KBM-7 (cell line): ENCODE measurements at regions not wholly inside any gene's neighbourhood (a gene's known extent, or its start where the extent isn't known, plus 50 kb on each side); places are given as distances from the start of the nearest gene placed in this dataset.

ENCODE experiments used
- DNase-seq: peaks from one replicate; pipeline ENCODE4 v3.0.0-alpha.2; 2015
- in situ Hi-C: fragments of 300-500 bp; cut with MboI; formaldehyde crosslinking; loops from 2 replicates; pipeline ENCODE4 v1.14.3; 2020; ENCODE audit warnings: low sequenced_read_pairs, low pct_unique_long_range_greater_than_20kb, mixed read lengths

GRCh38 chr3:88209356-88209755, 59.6 kb downstream of the C3orf38 start:
- in situ Hi-C loops, result no loop called here
- no peak for DNase-seq

GRCh38 chr3:88211096-88211890, 61.5 kb downstream of the C3orf38 start:
- in situ Hi-C loops, result no loop called here
- no peak for DNase-seq

- DNase-seq, result peak; percentile 47
- in situ Hi-C loops, result no loop called here
Observed at GRCh38 chr3:88219138-88219792, 69.5 kb downstream of the C3orf38 start.

- in situ Hi-C loops, result no loop called here
- DNase-seq, result no peak
Observed at GRCh38 chr3:88220126-88220525, 70.4 kb downstream of the C3orf38 start.

GRCh38 chr3:88221726-88222125, 72.0 kb downstream of the C3orf38 start:
- DNase-seq, result no peak
- in situ Hi-C loops, result no loop called here

GRCh38 chr3:88222343-88222742, 72.6 kb downstream of the C3orf38 start:
- in situ Hi-C loops, result no loop called here
- DNase-seq, result no peak

GRCh38 chr3:88225326-88226008, 75.7 kb downstream of the C3orf38 start:
- DNase-seq, result no peak
- in situ Hi-C loops, result no loop called here

- no peak for DNase-seq
- in situ Hi-C loops, result no loop called here
Observed at GRCh38 chr3:88226910-88227309, 77.2 kb downstream of the C3orf38 start.

GRCh38 chr3:88230638-88231037, 80.9 kb downstream of the C3orf38 start:
- DNase-seq, result no peak
- in situ Hi-C loops, result no loop called here

GRCh38 chr3:88231207-88231606, 81.4 kb downstream of the C3orf38 start:
- in situ Hi-C loops, result no loop called here
- no peak for DNase-seq

GRCh38 chr3:88231632-88232031, 81.9 kb downstream of the C3orf38 start:
- in situ Hi-C loops, result no loop called here

GRCh38 chr3:88235102-88235501, 85.3 kb downstream of the C3orf38 start:
- DNase-seq, result no peak
- in situ Hi-C loops, result no loop called here

More at GRCh38 chr3:88231632-88232031, 81.9 kb downstream of the C3orf38 start:
- DNase-seq, result no peak

GRCh38 chr3:88239870-88240269, 90.1 kb downstream of the C3orf38 start:
- in situ Hi-C loops, result no loop called here
- DNase-seq, result no peak

GRCh38 chr3:88248658-88249057, 98.9 kb downstream of the C3orf38 start:
- in situ Hi-C loops, result no loop called here
- no peak for DNase-seq

GRCh38 chr3:88259045-88259444, 109.3 kb downstream of the C3orf38 start:
- in situ Hi-C loops, result no loop called here
- DNase-seq, result no peak

- in situ Hi-C loops, result no loop called here
- DNase-seq, result peak; percentile 2
Observed at GRCh38 chr3:88262527-88262926, 112.8 kb downstream of the C3orf38 start.

GRCh38 chr3:88263417-88264100, 113.8 kb downstream of the C3orf38 start:
- in situ Hi-C loops, result no loop called here
- DNase-seq, result no peak

GRCh38 chr3:88267441-88267840, 117.7 kb downstream of the C3orf38 start:
- in situ Hi-C loops, result no loop called here
- DNase-seq, result no peak

GRCh38 chr3:88267847-88268246, 118.1 kb downstream of the C3orf38 start:
- in situ Hi-C loops, result no loop called here
- no peak for DNase-seq

GRCh38 chr3:88280326-88280725, 130.6 kb downstream of the C3orf38 start:
- in situ Hi-C loops, result no loop called here
- no peak for DNase-seq
